Cardiac muscle cell (in vitro differentiated cells and primary cell): ENCODE measurements at regions not wholly inside any gene's neighbourhood (a gene's known extent, or its start where the extent isn't known, plus 50 kb on each side); places are given as distances from the start of the nearest gene placed in this dataset.

Experiments used
- DNase-seq, 2 donors: peaks; one replicate each; pipeline versions ENCODE4 v3.0.0 to v3.0.0-alpha.2; 2010 to 2017; ENCODE audit warnings: low read depth in 1 of 2, low spot score in 1 of 2
- H3K27ac ChIP-seq: fragments of 200-600 bp; sonication (generic); 2 replicates; pipeline ENCODE4 v1.5.1; 2016
- H3K27me3 ChIP-seq: fragments of 200-600 bp; sonication (generic); 2 replicates; pipeline ENCODE4 v1.6.0; 2016; ENCODE audit warnings: control low read depth
- H3K36me3 ChIP-seq: fragments of 200-600 bp; sonication (generic); 2 replicates; pipeline ENCODE4 v1.5.1; 2016; ENCODE audit warnings: control low read depth
- H3K4me1 ChIP-seq: fragments of 200-600 bp; sonication (generic); 2 replicates; pipeline ENCODE4 v1.8.1; 2017; ENCODE audit warnings: low read depth, mild to moderate bottlenecking, mixed run types
- H3K4me3 ChIP-seq: fragments of 200-600 bp; sonication (generic); 2 replicates; pipeline ENCODE4 v1.5.1; 2016; ENCODE audit warnings: mild to moderate bottlenecking
- H3K9me3 ChIP-seq: fragments of 200-600 bp; sonication (generic); 2 replicates; pipeline ENCODE4 v1.5.1; 2017; ENCODE audit warnings: low read depth, mild to moderate bottlenecking, control low read depth
- TF ChIP-seq, protein P1 (sequence below): IDR thresholded peaks from 2 replicates; pipeline ENCODE4 v1.5.1; 2012; ENCODE audit warnings: low read depth, mild to moderate bottlenecking, low read length

DNA sequence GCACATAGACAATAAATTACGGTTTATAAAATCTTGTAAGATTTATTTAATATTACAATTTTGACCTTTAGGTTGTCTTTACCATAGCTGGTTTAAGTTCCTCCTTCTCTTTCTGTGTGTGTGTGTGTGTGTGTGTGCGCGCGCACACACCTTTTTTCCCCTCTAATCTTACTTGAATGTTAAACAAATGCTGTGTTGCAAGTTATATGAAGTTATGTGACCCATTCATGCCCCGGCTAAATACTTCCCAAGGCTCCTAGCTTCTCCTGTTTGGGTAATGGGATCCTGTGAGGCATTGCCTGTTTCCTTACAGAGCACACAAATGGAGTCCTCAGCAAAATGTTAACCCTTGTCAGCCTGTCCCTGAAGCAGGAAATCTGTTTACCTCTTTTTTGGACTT lies 125.6 kb upstream of the ZNF608 start:
- no peaks in the 10 kb centered on the region for H3K27me3 ChIP-seq
- no peak for DNase-seq
- H3K27ac ChIP-seq: no peak overlapping the region
- TF ChIP-seq, protein P1, sequence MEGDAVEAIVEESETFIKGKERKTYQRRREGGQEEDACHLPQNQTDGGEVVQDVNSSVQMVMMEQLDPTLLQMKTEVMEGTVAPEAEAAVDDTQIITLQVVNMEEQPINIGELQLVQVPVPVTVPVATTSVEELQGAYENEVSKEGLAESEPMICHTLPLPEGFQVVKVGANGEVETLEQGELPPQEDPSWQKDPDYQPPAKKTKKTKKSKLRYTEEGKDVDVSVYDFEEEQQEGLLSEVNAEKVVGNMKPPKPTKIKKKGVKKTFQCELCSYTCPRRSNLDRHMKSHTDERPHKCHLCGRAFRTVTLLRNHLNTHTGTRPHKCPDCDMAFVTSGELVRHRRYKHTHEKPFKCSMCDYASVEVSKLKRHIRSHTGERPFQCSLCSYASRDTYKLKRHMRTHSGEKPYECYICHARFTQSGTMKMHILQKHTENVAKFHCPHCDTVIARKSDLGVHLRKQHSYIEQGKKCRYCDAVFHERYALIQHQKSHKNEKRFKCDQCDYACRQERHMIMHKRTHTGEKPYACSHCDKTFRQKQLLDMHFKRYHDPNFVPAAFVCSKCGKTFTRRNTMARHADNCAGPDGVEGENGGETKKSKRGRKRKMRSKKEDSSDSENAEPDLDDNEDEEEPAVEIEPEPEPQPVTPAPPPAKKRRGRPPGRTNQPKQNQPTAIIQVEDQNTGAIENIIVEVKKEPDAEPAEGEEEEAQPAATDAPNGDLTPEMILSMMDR: no peak
- peaks cover 47% of the 10 kb centered on the region for H3K4me1 ChIP-seq
- H3K4me3 ChIP-seq: no peak overlapping the region
- no peaks in the 10 kb centered on the region for H3K9me3 ChIP-seq
- H3K36me3 ChIP-seq: no peaks in the 10 kb centered on the region

DNA sequence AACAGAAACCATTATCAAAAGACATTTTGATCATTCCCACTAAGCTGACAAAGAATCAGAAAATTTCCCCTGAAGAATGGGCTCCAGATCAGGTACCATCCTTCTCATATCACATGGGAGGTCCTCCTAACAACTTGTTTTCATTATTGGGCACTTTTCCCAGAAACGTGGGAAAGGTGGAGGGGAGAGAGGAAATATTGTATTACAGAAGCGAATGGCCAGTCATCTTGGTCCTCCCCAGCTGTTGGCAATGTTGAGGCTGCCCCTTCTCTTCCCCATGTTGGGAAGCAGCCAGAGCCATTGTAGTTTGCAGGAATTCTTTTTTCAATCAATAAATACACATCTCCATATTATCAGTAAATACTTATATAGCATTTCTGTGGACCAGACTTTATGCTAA lies 126.2 kb upstream of the ZNF608 start:
- no peaks in the 10 kb centered on the region for H3K9me3 ChIP-seq

GRCh38 chr5:124873188-124873587 lies 126.7 kb upstream of the ZNF608 start:
- no peak for DNase-seq
- peaks cover 53% of the 10 kb centered on the region for H3K4me1 ChIP-seq
- H3K4me3 ChIP-seq: no peak overlapping the region
- no peaks in the 10 kb centered on the region for H3K36me3 ChIP-seq
- no peak overlapping the region for H3K27ac ChIP-seq
- TF ChIP-seq, protein P1: no peak
- no peaks in the 10 kb centered on the region for H3K9me3 ChIP-seq
- H3K27me3 ChIP-seq: no peaks in the 10 kb centered on the region

More for the DNA sequence above, 126.2 kb upstream of the ZNF608 start:
- TF ChIP-seq, protein P1: no peak
- no peak for DNase-seq
- Histone ChIP-seq H3K27me3 (no peaks in the 10 kb centered on the region), H3K27ac (no peak overlapping the region), H3K36me3 (no peaks in the 10 kb centered on the region), H3K4me3 (no peak overlapping the region), H3K4me1 (peaks cover 52% of the 10 kb centered on the region)

DNA sequence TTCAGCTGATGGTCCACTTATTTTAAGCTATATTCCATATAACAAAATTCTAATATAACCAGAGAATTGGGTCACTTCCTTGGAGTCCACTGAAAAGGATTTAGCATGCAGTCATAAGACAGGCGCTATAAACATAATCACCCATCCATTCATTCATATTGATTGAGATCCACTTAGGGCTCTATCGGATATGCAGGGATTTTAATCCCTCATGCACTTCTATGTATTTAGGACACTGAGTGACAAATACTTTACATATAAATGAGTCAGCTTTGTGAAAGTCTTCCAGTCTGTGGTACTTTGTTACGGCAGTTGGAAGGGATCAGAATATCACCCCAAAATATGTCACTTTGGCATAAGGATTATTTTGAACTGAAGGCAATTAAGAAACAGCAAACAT lies 127.3 kb upstream of the ZNF608 start:
- Histone ChIP-seq H3K36me3 (no peaks in the 10 kb centered on the region), H3K27ac (no peak overlapping the region), H3K9me3 (no peaks in the 10 kb centered on the region), H3K4me3 (no peak overlapping the region), H3K27me3 (no peaks in the 10 kb centered on the region), H3K4me1 (peaks cover 48% of the 10 kb centered on the region)
- TF ChIP-seq, protein P1: no peak
- DNase-seq: no peak

DNA sequence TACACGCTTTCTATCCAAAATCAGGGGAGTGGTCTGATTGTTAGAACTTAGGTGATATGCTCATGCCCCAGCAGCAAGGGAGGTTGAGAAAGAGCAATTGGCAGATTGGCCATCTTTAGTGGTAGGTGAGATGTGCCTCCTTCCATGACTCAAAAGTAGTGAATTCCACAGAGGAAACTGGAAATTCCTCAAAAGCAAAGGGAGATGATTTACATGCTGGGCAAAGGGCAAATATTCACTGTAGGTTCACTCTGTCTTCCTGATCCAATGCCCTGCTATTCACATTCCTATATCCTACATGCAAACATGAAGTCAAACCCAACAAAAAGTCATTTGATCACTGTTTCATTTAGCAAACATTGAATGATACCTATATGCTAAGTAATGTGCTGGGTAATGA lies 130.1 kb upstream of the ZNF608 start:
- TF ChIP-seq, protein P1: no peak
- Histone ChIP-seq H3K27ac (no peak overlapping the region), H3K4me3 (no peak overlapping the region), H3K4me1 (peaks cover 32% of the 10 kb centered on the region), H3K36me3 (no peaks in the 10 kb centered on the region), H3K27me3 (no peaks in the 10 kb centered on the region), H3K9me3 (no peaks in the 10 kb centered on the region)
- no peak for DNase-seq

DNA sequence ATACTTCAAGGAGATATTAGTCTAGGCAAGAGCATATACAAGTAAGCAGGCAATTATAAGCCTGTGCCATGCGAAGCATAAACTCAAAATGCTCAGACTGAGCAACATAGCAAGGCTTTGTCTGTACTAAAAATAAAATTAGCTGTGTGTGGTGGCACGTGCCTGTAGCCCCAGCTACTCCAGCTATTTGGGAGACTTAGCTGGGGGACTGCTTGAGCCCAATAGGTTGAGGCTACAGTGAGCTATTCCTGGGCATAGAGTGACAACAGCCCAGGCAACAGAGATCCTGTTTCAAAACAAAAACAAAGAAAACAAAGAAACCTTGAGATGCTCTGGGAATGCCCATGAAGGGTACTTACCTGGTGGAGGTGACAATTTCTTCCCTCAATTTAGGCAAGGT lies 130.5 kb upstream of the ZNF608 start:
- no peak overlapping the region for H3K4me3 ChIP-seq
- TF ChIP-seq, protein P1: no peak
- H3K9me3 ChIP-seq: no peaks in the 10 kb centered on the region
- no peaks in the 10 kb centered on the region for H3K27me3 ChIP-seq
- H3K27ac ChIP-seq: no peak overlapping the region
- H3K36me3 ChIP-seq: no peaks in the 10 kb centered on the region
- peaks cover 27% of the 10 kb centered on the region for H3K4me1 ChIP-seq
- DNase-seq: no peak
